ENCODE measurements at regions not wholly inside any gene's neighbourhood (a gene's known extent, or its start where the extent isn't known, plus 50 kb on each side); places are given as distances from the start of the nearest gene placed in this dataset.
A peak's percentile ranks its signal among the peaks of the same experiment; 100 is the strongest.

DNA sequence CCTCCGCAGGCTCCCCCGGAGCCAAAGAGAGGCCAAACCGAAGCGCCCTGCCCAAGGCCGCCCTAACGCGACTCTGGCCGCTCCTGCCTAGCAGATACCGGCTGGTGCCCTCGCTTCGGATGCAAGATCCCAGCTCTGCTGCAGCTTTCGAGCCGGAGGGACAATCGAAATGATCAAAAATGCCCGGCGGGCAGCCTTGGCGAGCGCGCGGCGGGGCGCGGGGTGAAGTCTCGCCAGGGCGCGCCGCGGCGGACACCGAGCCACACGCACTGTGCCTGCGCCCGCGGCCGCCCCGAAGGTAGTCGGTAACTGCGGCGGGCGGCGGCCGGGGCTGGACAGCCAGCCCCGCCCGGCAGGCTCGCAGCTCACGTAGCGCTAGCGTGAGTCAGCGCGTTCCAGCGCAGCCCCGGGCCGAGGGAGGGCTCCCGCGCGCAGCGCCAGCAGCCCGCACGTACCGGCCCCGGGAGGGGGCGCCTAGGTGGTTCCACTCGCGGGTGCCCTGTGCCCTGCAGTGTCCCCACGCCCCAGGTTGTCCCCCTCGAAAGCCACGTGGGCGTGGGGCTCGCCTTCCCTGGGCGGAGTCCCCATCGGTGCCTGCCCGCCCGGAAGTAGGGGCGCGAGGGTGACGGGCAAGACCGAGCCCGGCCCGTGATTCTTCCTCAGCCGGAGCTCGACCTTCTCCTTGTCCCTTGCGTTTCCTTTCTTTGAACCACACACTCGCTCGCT is 109.2 kb upstream of the EGLN3 start (continued):
- TF ChIP-seq MAFK (IDR thresholded peaks at IDR 0.05; ENCODE audit: low read length) (peak; percentile 71), HNRNPH1 (optimal IDR thresholded peaks at IDR 0.05; ENCODE audit: low read depth, low read length) (no peak), HDAC2 (IDR thresholded peaks at IDR 0.05) (peak; percentile 46; the same call in 1 of the 2 replicates), NFIC (IDR thresholded peaks at IDR 0.05) (peak; percentile 23; the same call in 1 of the 2 replicates), SMARCC2 (IDR thresholded peaks at IDR 0.05; ENCODE audit: low read depth) (peak; percentile 44; the same call in 1 of the 2 replicates), RCOR1 (IDR thresholded peaks at IDR 0.05; ENCODE audit: borderline replicate concordance in 1 of 2, low read depth in 2 of 2, low read length in 2 of 2) (0 out of 4 replicates have a peak, but pooled peaks of 1 of the 2 experiments have one; percentile 11), CTBP1 (IDR thresholded peaks at IDR 0.05; ENCODE audit: borderline replicate concordance) (peak; percentile 87), PHF20 (IDR thresholded peaks at IDR 0.05; ENCODE audit: partially characterized antibody) (peak; percentile 29), MAZ (CRISPR knock-in tag; conservative IDR thresholded peaks at IDR 0.05 in 1 of 2, IDR thresholded peaks at IDR 0.05 in 1 of 2) (peak; percentile 73 to 87; a peak in 3 of 4 replicates), NFE2 (IDR thresholded peaks at IDR 0.05; ENCODE audit: low read depth) (peak; percentile 89), HNRNPL (IDR thresholded peaks at IDR 0.05; ENCODE audit: low read depth, low read length) (peak; percentile 92), RAD21 (CRISPR knock-in tag; conservative IDR thresholded peaks at IDR 0.05 in 1 of 2, IDR thresholded peaks at IDR 0.05 in 1 of 2) (peak; percentile 28 to 46; a peak in 2 of 4 replicates), MTA3 (IDR thresholded peaks at IDR 0.05; ENCODE audit: borderline replicate concordance) (peak; percentile 87; the same call in 1 of the 2 replicates), CBX8 (IDR thresholded peaks at IDR 0.05; ENCODE audit: borderline replicate concordance, extremely low read depth, low read depth, low read length, poor library complexity, severe bottlenecking) (no peak), L3MBTL2 (IDR thresholded peaks at IDR 0.05) (peak; percentile 91), TAF1 (IDR thresholded peaks at IDR 0.05; ENCODE audit: control insufficient read depth, extremely low read depth, insufficient read depth, low read length, severe bottlenecking) (peak; percentile 66), MEF2D (tag; conservative IDR thresholded peaks at IDR 0.05; ENCODE audit: low read depth) (0 out of 2 replicates have a peak, but pooled peaks have one; percentile 17)
- TF ChIP-seq, protein P1, sequence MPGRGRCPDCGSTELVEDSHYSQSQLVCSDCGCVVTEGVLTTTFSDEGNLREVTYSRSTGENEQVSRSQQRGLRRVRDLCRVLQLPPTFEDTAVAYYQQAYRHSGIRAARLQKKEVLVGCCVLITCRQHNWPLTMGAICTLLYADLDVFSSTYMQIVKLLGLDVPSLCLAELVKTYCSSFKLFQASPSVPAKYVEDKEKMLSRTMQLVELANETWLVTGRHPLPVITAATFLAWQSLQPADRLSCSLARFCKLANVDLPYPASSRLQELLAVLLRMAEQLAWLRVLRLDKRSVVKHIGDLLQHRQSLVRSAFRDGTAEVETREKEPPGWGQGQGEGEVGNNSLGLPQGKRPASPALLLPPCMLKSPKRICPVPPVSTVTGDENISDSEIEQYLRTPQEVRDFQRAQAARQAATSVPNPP (IDR thresholded peaks at IDR 0.05; ENCODE audit: borderline replicate concordance, insufficient read depth, insufficient read length) = no peak
- TF ChIP-seq, protein P2, sequence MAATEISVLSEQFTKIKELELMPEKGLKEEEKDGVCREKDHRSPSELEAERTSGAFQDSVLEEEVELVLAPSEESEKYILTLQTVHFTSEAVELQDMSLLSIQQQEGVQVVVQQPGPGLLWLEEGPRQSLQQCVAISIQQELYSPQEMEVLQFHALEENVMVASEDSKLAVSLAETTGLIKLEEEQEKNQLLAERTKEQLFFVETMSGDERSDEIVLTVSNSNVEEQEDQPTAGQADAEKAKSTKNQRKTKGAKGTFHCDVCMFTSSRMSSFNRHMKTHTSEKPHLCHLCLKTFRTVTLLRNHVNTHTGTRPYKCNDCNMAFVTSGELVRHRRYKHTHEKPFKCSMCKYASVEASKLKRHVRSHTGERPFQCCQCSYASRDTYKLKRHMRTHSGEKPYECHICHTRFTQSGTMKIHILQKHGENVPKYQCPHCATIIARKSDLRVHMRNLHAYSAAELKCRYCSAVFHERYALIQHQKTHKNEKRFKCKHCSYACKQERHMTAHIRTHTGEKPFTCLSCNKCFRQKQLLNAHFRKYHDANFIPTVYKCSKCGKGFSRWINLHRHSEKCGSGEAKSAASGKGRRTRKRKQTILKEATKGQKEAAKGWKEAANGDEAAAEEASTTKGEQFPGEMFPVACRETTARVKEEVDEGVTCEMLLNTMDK (IDR thresholded peaks at IDR 0.05; ENCODE audit: borderline replicate concordance, insufficient read depth, low read depth, low read length, poor library complexity, severe bottlenecking) = peak; percentile 92
- TF ChIP-seq, protein P3, sequence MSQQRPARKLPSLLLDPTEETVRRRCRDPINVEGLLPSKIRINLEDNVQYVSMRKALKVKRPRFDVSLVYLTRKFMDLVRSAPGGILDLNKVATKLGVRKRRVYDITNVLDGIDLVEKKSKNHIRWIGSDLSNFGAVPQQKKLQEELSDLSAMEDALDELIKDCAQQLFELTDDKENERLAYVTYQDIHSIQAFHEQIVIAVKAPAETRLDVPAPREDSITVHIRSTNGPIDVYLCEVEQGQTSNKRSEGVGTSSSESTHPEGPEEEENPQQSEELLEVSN (IDR thresholded peaks at IDR 0.05; ENCODE audit: borderline replicate concordance in 1 of 2, extremely low read depth in 1 of 2, insufficient read depth in 1 of 2, insufficient read length in 1 of 2, low read depth in 1 of 2, low read length in 1 of 2, poor library complexity in 1 of 2, severe bottlenecking in 1 of 2) = peak; percentile 74 to 82

Measured in K562 (cell line).